ENCODE measurements at regions not wholly inside any gene's neighbourhood (a gene's known extent, or its start where the extent isn't known, plus 50 kb on each side); places are given as distances from the start of the nearest gene placed in this dataset.

DNA sequence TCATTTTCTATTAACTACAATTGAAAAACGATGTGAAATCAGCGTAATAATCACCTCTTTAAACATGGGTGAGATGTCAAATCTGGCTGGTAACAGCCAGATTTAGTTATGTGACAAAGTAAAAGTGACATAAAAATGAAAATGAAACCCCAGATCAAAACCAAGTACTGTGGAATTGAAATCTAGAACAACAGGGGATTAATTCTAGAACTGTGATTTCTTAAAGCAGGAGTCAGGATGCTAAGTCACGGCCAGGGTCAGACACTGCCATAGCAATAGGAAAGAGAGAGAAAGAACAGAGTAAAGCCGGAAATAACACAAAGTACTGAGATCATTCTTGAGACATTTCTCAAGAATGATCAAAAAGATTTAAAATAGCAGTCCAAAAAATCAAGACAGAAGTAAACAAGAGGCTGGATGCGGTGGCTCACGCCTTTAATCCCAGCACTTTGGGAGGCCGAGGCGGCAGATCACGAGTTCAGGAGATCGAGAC, 1183.7 kb upstream of the NXPH2 start (continued):
- TF ChIP-seq SIX5 (IDR thresholded peaks at IDR 0.05; ENCODE audit: borderline replicate concordance in 1 of 2, insufficient read depth in 1 of 2, low read depth in 1 of 2, low read length in 2 of 2) (no peak), THRAP3 (IDR thresholded peaks at IDR 0.05; ENCODE audit: borderline replicate concordance) (no peak), ZNF584 (CRISPR knock-in tag; IDR thresholded peaks at IDR 0.05; ENCODE audit: low read depth) (no peak), MEIS2 (IDR thresholded peaks at IDR 0.05; ENCODE audit: partially characterized antibody) (no peak)
- TF ChIP-seq, protein P1, sequence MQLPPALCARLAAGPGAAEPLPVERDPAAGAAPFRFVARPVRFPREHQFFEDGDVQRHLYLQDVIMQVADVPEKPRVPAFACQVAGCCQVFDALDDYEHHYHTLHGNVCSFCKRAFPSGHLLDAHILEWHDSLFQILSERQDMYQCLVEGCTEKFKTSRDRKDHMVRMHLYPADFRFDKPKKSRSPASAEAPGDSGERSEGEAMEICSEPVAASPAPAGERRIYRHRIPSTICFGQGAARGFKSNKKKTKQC (CRISPR knock-in tag; IDR thresholded peaks at IDR 0.05), result no peak
- TF ChIP-seq, protein P2, sequence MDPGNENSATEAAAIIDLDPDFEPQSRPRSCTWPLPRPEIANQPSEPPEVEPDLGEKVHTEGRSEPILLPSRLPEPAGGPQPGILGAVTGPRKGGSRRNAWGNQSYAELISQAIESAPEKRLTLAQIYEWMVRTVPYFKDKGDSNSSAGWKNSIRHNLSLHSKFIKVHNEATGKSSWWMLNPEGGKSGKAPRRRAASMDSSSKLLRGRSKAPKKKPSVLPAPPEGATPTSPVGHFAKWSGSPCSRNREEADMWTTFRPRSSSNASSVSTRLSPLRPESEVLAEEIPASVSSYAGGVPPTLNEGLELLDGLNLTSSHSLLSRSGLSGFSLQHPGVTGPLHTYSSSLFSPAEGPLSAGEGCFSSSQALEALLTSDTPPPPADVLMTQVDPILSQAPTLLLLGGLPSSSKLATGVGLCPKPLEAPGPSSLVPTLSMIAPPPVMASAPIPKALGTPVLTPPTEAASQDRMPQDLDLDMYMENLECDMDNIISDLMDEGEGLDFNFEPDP (CRISPR knock-in tag; IDR thresholded peaks at IDR 0.05), result no peak

DNA sequence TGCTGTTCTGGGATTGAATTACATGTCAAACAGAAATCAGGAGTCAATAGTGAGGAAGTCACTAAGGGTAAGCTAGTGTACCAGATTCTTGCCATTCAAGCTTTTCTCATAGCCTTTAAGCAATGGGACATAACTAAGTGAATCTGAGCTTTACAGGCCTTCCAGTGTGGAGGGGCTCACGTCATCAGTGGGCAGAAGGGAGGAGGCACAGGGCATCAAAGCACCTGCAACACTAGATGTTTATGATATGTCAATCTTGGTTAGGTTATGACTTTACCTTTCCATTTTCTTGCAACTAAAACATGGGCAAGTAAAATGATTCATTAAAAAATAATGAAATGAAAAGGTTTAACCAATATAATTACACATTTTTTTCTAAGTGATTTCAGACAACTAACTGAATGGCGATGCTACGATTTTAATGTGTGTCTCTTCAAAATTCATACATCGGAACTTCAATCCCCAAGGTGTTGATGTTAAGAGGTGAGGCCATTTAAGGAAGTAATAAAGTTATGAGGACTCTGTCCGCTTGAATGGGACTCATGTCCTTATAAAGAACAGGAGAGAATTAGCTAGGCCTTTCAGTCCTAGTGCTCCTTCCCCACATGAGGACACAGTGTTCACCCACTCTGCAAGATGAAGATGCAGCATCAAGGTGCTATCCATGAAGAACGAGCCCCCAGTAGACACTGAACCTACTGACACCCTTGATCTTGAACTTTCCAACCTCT, 1169.2 kb upstream of the NXPH2 start:
- BruUV-seq (replicated peaks), result no TSS peak
- intact Hi-C loops (cut with micrococcal nuclease) (no loop called here), in situ Hi-C loops (cut with MboI) (no loop called here)
- TF ChIP-seq, protein P3, sequence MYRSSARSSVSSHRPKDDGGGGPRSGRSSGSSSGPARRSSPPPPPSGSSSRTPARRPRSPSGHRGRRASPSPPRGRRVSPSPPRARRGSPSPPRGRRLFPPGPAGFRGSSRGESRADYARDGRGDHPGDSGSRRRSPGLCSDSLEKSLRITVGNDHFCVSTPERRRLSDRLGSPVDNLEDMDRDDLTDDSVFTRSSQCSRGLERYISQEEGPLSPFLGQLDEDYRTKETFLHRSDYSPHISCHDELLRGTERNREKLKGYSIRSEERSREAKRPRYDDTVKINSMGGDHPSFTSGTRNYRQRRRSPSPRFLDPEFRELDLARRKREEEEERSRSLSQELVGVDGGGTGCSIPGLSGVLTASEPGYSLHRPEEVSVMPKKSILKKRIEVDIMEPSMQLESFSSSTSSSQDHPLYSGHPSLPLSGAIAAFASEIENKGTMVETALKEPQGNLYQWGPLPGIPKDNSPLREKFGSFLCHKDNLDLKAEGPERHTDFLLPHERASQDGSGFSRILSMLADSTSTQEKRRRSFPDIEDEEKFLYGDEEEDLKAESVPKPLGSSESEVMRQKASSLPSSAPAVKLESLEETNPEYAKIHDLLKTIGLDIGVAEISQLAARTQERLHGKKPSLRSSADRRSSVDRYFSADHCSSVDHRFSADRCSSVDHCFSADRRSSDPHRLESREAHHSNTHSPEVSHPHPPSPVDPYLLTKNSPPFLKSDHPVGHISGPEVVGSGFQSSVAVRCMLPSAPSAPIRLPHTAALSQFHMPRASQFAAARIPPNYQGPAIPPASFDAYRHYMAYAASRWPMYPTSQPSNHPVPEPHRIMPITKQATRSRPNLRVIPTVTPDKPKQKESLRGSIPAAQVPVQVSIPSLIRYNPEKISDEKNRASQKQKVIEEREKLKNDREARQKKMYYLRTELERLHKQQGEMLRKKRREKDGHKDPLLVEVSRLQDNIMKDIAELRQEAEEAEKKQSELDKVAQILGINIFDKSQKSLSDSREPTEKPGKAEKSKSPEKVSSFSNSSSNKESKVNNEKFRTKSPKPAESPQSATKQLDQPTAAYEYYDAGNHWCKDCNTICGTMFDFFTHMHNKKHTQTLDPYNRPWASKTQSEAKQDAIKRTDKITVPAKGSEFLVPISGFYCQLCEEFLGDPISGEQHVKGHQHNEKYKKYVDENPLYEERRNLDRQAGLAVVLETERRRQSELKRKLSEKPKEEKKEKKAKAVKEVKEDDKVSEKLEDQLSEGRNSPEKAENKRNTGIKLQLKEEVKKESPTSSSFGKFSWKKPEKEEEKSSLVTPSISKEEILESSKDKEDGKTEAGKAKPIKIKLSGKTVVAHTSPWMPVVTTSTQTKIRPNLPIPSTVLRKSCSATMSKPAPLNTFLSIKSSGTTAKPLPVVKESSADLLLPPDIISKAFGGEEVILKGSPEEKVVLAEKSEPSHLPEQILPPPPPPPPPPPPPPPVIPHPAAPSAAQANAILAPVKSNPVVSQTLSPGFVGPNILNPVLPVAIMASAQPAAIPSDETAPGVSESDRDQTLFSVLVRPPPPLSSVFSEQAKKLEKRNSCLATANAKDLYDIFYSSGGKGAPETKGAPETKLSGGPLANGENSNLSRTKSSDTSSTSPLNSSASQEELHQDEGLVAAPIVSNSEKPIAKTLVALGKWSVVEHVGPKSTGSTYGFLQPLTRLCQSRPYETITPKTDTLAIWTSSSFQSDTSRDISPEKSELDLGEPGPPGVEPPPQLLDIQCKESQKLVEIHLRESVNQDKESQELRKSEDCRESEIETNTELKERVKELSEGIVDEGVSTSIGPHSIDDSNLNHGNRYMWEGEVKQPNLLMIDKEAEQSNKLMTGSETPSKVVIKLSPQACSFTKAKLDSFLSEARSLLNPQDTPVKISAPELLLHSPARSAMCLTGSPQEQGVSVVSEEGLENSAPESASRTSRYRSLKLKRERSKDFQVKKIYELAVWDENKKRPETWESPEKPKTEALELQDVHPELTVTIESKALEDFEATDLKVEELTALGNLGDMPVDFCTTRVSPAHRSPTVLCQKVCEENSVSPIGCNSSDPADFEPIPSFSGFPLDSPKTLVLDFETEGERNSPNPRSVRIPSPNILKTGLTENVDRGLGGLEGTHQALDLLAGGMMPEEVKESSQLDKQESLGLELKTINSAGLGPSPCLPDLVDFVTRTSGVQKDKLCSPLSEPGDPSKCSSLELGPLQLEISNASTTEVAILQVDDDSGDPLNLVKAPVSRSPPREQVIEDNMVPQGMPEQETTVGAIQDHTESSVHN (IDR thresholded peaks at IDR 0.05; ENCODE audit: borderline replicate concordance in 1 of 2, low read depth in 1 of 2), result no peak
- no peak for TF ChIP-seq TCF3 (CRISPR knock-in tag; IDR thresholded peaks at IDR 0.05)

More for the DNA sequence above, 1169.2 kb upstream of the NXPH2 start:
- no peaks in the 10 kb centered on the region for H3K36me3 ChIP-seq (ENCODE audit: control insufficient read depth, insufficient read depth, low read length)
- H3K4me1 ChIP-seq (replicated peaks in 1 of 2; ENCODE audit: control insufficient read depth in 2 of 2, insufficient read depth in 2 of 2, low read length in 2 of 2), result no peaks in the 10 kb centered on the region
- no peaks in the 10 kb centered on the region for H3K27me3 ChIP-seq (ENCODE audit: control insufficient read depth in 2 of 2, insufficient read depth in 2 of 2, low read length in 2 of 2)
- no peak overlapping the region for H2AFZ ChIP-seq (ENCODE audit: low read depth, low read length)
- POLR2A ChIA-PET, result no interaction called here
- FAIRE-seq, result no peak
- no peak for ATAC-seq
- H3K9ac ChIP-seq (ENCODE audit: insufficient read depth in 1 of 2, low read depth in 2 of 2, low read length in 2 of 2), result no peak overlapping the region
- H3K79me2 ChIP-seq (ENCODE audit: control insufficient read depth, insufficient read depth, low read length), result no peaks in the 10 kb centered on the region
- no peaks in the 10 kb centered on the region for H4K20me1 ChIP-seq (replicated peaks; ENCODE audit: control insufficient read depth, insufficient read depth, low read length)
- H3K9me3 ChIP-seq (replicated peaks; ENCODE audit: control insufficient read depth, insufficient read depth, low read depth, low read length), result no peaks in the 10 kb centered on the region
- CTCF ChIA-PET (ENCODE audit: low intra/inter-chr PET ratio), result no interaction called here
- H3K27ac ChIP-seq (ENCODE audit: extremely low read depth, low read depth, low read length), result no peak overlapping the region
- no peak overlapping the region for H3K4me3 ChIP-seq
- H3K4me2 ChIP-seq (ENCODE audit: insufficient read depth, low read length), result no peak overlapping the region
- H3K9me1 ChIP-seq (ENCODE audit: control insufficient read depth, insufficient read depth, low read length), result no peaks in the 10 kb centered on the region
- under 1% methylated on average over 6 of the region's 6 CpGs for whole genome bisulfite sequencing (ENCODE audit: insufficient coverage, low coverage, missing lambda C conversion rate)
- DNase-seq (ENCODE audit: extremely low read depth in 1 of 4, low spot score in 3 of 4), result no peak
